NCI-H128 (cell line): ENCODE measurements at regions not wholly inside any gene's neighbourhood (a gene's known extent, or its start where the extent isn't known, plus 50 kb on each side); places are given as distances from the start of the nearest gene placed in this dataset.

ENCODE experiments used
- DNase-seq: peaks from one replicate; lab custom pipeline; 2025; ENCODE audit not compliant: unreplicated experiment; lab: John Stamatoyannopoulos, UW

DNA sequence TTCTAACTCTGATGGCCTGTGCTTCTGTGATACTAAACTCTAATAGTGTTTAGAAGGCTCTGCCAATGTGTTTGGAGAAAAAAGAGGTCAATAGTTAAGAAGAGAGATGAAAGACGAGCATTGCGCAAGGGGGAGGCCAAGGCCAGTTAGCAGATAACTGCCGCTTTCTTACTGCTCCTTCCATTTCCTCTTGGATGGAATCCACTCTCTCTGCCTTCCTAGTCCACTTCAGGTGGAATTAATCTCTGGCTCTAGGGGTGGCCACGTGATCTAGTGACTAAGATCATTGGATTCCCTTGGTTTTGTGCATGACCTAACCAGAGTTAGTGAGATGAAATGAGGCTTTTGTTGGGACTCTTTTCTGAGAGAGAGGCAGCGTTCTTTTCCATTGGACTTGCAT lies 148.3 kb downstream of the ACTL8 start:
- no peak for DNase-seq

DNA sequence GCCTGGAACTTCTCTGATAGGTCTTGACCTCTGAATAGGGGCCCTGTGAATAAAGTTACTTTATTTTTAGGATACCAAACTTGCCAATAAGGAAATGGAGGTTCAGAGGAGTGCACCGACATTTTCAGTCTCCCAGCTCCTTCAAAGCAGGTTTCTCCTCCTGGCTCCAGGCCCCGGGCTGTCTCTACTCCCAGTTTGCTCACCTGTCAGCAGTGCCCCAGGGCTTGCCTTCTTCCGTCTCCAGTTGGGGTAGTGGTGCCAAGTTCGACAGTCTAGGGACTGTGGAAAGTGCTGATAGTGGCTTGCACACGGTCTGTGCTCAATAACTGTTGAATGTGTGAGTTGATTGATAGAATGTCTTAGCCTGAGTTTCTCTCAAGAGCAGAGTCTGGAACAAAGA lies 149.2 kb downstream of the ACTL8 start:
- DNase-seq, result no peak

DNA sequence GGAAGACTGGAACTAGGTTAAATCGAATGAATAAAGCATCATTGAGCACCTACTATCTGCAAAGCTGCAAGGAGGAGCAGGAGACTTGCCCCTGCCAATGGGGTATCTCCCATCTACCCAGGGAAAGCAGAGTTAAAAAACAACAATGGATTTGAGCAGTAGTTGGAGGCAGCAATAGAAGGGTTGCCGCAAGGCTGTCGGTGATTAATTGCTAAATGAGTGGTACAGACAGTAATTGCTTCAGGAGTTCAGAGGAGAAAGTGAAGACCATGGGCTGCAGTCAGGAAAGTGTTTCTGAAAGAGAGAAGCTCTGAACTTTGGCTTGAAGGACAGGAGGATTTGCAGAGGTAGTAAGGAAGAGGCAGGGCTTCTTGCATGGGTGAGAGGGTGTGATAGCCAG lies 152.9 kb downstream of the ACTL8 start:
- no peak for DNase-seq

- DNase-seq, result no peak
Measured at GRCh38 chr1:17908945-17909344, 153.8 kb downstream of the ACTL8 start.

DNA sequence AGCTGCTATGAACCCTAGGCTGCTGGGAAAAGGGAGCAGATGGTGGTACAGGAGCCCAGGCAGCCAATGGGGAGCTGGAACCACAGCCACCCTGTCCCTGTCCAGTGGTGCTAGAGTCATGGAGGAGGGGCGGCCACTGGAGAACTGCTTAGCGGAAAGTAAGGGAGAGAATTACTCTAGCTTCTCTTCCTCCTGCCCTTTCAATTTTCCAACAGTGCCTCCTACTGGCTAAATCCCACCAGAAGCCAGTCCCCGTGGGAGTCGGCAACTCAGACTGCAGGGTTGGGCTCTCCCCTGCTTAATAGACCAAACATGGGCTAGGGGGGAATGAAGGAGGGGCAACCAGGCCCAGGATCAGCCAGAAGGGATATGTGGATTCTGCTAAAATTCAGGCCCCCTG lies 154.5 kb downstream of the ACTL8 start:
- DNase-seq, result no peak

- DNase-seq, result no peak
Measured at GRCh38 chr1:17911791-17912190, 156.7 kb downstream of the ACTL8 start.

DNA sequence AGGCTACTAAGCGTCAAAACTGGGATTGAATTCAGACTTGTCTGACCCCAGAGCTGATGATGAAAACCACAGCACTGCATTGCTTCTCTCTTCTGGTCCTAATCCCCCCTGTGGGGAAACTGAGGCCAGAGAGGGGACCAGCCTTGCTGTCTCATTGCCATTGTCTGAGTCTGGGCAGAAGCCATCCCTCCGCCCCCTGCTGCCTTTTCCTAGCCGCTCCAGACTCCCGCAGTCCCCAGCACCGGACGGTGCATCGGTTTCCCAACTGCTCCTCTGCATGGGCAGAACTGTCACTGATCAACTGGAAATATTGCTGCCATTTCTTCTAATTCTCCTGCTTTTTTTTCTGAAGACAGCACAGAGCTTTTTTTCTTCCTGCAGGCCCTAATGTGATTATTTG lies 157.4 kb downstream of the ACTL8 start:
- no peak for DNase-seq

DNA sequence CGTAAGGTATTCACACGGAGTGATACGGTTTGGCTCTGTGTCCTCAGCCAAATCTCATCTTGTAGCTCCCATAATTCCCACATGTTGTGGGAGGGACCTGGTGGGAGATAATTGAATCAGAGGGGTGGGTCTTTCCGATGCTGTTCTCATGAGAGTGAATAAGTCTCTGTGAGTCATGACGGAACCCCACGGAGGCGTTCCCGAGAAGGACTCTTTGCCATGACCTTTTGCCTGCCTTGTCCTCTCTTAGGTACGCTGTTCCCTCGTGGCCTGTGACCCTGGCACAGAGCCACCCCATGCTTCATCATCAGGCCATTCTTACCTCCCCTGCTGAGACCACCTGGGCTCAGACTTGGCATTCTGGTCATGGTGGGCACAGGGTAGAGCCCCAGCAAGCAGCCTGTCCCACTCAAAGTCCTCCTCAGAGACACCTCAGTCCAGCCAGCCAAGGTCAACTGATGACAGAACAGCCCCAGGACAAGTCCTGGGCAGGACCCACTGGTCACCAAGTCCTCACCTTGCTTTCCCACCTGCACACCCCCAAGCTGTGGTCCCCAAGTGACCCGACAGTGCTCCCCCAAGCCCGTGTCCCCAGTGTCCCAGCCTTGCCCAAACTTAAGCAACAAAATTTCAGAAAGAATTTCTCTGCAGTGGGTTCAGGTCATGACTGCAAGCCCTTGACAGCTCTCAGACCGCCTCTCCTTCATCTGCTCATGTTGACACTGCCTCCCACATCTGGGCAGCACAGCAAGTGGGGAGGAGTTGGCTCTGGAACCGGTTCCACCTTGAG lies 158.4 kb downstream of the ACTL8 start:
- DNase-seq, result no peak

DNA sequence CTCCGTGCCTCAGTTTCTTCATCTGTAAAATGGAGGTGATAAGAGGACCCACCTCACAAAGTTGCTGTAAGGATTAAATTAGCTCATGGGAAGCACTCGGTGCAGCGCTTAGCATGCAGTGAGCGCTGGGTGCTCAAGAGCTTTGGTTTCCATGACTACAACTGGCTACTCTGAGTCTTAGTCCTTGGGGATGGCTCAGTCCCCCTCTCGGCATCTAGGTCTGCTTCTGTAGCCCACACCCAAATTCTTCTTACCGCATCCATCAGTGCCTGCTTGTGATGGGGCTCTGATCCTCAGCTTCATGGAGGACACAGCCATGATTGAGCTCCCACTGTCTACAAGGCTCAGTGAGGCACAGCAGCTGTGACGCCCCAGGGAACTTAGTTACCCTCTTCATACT lies 159.0 kb downstream of the ACTL8 start:
- no peak for DNase-seq

- DNase-seq, result no peak
Measured at GRCh38 chr1:17914987-17915386, 159.9 kb downstream of the ACTL8 start.

DNA sequence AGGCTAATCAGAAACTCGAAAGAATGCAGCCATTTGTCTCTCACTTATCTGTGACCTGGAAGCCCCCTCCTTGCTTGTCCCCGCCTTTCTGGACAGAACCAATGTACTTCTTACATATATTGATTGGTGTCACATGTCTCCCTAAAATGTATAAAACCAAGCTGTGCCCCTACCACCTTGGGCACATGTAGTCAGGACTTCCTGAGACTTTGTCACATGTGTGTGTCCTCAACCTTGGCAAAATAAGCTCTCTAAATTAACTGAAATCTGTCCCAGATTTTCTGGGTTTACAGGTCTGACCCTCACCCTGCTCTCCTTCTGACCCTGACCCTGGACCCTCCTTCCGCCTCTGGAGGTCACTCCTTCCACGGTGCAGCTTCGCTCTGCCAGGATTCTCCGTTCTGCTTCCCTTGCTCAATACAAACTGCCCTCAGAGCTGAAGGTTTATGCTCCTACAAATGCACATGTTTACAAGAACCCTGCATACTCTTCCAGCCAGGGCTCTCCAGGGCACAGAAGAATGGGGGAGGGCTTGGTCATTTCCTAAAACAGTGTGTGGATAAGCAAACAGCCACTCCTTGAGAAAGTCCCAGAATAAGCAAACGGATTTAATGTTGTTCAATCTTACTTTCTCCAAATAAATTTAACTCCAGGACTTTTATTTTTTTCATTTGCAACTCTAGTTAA lies 160.5 kb downstream of the ACTL8 start:
- no peak for DNase-seq

DNA sequence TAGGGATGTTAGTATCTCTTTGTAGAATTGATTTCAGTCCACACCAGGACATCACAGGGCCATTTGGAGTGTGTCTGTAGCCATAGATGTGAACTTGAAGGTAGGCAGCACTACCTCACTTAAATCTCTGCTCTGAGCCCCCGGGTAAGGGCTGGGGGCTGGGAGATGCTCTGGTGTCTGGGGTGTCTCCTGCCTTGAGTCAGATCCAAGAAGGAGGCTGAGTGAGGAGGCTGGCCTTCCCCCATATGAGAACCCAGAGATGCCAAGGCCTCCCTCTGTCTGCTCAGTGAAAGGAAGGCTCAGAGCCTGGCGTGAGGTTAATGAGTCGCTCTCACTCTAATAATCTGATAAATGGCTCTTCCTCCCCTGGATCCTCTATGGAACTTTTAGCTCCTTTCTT lies 161.6 kb downstream of the ACTL8 start:
- no peak for DNase-seq

DNA sequence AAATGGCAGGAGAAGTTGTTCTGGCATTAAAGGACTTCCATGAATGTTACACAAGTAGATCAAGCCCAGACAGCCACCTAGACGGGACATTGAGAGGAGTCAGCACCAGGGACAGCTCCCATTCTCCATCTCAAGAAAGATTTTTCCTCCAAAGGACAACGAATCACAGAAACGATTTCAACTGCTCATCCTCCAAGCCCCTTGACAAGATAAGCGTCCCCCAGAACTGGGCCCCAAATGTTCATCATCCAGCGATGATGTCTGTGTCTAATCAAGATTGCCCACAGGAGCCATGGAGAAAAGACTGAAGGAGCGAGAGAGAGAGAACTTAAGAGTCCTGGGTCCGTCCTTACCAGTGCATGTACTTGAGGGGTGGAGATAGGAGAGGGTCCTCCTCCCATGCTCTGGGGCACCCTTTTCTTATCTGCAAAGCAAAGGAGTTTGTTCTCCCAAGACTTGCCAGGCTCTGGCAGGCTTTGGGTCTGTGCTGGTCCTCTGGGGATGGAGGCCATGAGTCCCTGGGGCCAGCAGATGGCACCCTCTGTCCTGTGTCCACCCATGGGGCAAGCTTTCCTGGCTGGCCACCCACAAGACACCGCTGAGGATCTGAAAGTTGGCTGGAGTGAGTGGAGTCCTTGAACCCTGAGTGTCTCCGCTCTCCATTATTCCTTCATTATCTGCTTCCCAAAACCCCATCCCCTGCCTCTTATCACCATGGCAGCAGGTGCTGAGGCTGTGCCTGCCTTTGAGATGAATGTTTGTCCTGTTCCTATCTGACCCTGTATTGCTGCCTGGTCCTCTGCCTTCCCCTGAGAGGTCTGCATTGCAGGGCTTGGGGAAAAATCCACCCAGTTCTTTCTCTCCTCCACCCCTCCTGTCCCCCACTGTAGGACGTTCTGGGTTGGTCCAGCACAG lies 164.6 kb downstream of the ACTL8 start:
- DNase-seq, result no peak

- no peak for DNase-seq
Measured at GRCh38 chr1:17920881-17921640, 165.9 kb downstream of the ACTL8 start.

GRCh38 chr1:17922833-17923232 lies 167.7 kb downstream of the ACTL8 start:
- DNase-seq, result peak; percentile 22

DNA sequence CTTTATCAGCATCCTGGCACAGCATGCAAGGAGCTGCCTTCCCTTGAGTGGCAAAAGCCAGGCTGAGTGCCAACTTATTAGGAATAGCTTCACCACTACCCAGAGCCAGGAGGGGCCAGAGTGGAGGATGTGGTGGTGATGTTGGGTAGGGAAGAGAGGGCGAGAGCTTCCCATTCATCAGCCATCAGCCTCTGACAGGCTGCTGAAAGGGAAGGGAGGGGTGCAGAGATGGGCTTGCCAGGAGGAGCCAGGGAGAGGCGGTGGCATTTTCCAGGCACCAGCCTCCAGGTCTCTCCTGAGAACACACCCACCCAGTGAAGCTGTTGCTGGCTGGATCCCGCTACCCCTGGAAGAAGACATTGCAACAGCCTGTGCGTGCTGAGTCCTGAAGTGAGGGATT lies 168.5 kb downstream of the ACTL8 start:
- peak; percentile 57 for DNase-seq

GRCh38 chr1:17924578-17924977 lies 169.4 kb downstream of the ACTL8 start:
- no peak for DNase-seq

DNA sequence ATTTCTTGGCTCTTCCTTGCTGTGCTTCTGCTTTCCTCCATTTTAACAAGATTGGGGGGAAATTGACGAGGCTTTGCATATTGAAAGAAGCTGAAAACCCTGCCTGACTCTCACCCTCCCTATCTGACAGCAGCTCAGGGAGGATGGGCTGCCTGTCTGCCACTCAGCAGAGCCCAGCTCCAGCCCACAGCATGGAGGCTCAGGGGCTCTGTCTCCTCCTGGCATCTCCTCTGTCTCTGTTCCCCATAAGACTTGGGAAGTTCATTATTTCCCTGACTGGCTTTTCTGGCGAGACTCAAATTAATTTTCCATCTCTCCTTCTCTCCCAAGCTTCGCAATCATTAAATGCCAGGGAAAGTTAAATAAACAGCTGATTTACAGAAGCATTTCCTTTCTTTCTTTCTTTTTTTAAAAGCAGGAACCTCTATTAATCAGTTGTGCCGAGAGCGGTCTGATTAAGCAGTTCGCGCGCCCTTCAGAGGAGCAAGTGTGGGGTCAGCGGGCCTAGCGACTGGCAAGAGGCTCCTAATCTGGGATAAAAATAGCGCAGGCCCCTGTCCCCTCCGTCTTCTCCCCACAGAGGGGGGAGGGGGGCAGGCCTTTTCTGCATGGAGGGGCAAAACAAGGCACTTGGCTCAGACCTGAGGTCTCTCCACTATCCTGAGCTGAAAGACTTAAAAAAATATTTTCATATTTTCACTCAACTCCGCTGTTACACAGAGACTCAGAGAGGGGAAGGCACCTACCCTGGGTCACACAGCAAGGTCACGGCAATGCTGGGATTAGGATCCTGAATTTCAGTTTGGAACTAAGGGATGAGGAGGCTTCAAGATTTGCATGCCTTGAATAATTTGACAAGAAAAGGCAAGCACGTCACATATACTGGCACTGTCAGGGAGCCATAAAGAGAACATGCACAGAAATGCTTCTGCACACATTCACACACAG lies 170.4 kb downstream of the ACTL8 start:
- no peak for DNase-seq

- DNase-seq, result no peak
Measured at GRCh38 chr1:17926906-17927305, 171.8 kb downstream of the ACTL8 start.

GRCh38 chr1:17927952-17928351 lies 172.8 kb downstream of the ACTL8 start:
- DNase-seq, result no peak
